DND-41 (cell line): ENCODE measurements at regions not wholly inside any gene's neighbourhood (a gene's known extent, or its start where the extent isn't known, plus 50 kb on each side); places are given as distances from the start of the nearest gene placed in this dataset.

Experiments
- ATAC-seq: fragments of 200-7000 bp; cut with Tn5 transposase; 3 replicates; pipeline ENCODE4 v1.9.1; 2021; ENCODE audit warnings: low read depth; ENCODE audit not compliant: insufficient read depth
- DNase-seq: peaks from one replicate; pipeline ENCODE4 v3.0.0-alpha.2; 2020
- H2AFZ ChIP-seq: 2 replicates; pipeline ENCODE4 v1.6.0; 2012; ENCODE audit warnings: low read depth, low read length
- H3K27ac ChIP-seq: 2 replicates; pipeline ENCODE4 v1.5.1; 2012; ENCODE audit warnings: low read length, inconsistent platforms
- H3K27me3 ChIP-seq: fragments of 200-600 bp; sonication (generic); 2 replicates; pipeline ENCODE4 v1.6.0; 2012; ENCODE audit warnings: low read length, mild to moderate bottlenecking, inconsistent platforms; ENCODE audit not compliant: insufficient read depth, poor library complexity
- H3K36me3 ChIP-seq: 2 replicates; pipeline ENCODE4 v1.5.1; 2012; ENCODE audit warnings: low read length, inconsistent platforms; ENCODE audit not compliant: insufficient read depth
- H3K4me1 ChIP-seq: 2 replicates; pipeline ENCODE4 v1.5.1; 2012; ENCODE audit warnings: mild to moderate bottlenecking, low read length; ENCODE audit not compliant: insufficient read depth
- H3K4me2 ChIP-seq: 2 replicates; pipeline ENCODE4 v1.6.0; 2012; ENCODE audit warnings: mild to moderate bottlenecking, moderate library complexity, low read length, inconsistent platforms; ENCODE audit not compliant: insufficient read depth
- H3K4me3 ChIP-seq, 2 experiments: fragments of 200-600 bp in 1 of 2; shearing (Covaris generic) in 1 of 2; 2 replicates each; pipeline ENCODE4 v1.5.1; 2012 to 2016; ENCODE audit warnings: inconsistent platforms in 2 of 2, low read length in 2 of 2, mild to moderate bottlenecking in 2 of 2, low read depth in 1 of 2, moderate library complexity in 1 of 2
- H3K79me2 ChIP-seq: 2 replicates; pipeline ENCODE4 v1.6.0; 2012; ENCODE audit warnings: low read length, inconsistent platforms; ENCODE audit not compliant: insufficient read depth
- H3K9ac ChIP-seq: 2 replicates; pipeline ENCODE4 v1.6.0; 2012; ENCODE audit warnings: low read depth, mild to moderate bottlenecking, inconsistent platforms, low read length, moderate library complexity
- H3K9me3 ChIP-seq: 2 replicates; pipeline ENCODE4 v1.5.1; 2012; ENCODE audit warnings: low read length, moderate library complexity, mild to moderate bottlenecking, inconsistent platforms; ENCODE audit not compliant: insufficient read depth, severe bottlenecking
- H4K20me1 ChIP-seq: 2 replicates; pipeline ENCODE4 v1.6.0; 2012; ENCODE audit warnings: low read length; ENCODE audit not compliant: insufficient read depth
- EZH2 ChIP-seq: IDR thresholded peaks from 3 replicates; pipeline ENCODE4 v1.6.1; 2012; ENCODE audit warnings: borderline replicate concordance, low read depth, mild to moderate bottlenecking, moderate library complexity, low read length, inconsistent platforms; ENCODE audit not compliant: severe bottlenecking
- TF ChIP-seq, protein P1 (sequence below): IDR thresholded peaks from 2 replicates; pipeline ENCODE4 v1.5.1; 2012; ENCODE audit warnings: borderline replicate concordance, low read length, moderate library complexity, mild to moderate bottlenecking; ENCODE audit not compliant: poor library complexity, severe bottlenecking; ENCODE audit errors: extremely low read depth

DNA sequence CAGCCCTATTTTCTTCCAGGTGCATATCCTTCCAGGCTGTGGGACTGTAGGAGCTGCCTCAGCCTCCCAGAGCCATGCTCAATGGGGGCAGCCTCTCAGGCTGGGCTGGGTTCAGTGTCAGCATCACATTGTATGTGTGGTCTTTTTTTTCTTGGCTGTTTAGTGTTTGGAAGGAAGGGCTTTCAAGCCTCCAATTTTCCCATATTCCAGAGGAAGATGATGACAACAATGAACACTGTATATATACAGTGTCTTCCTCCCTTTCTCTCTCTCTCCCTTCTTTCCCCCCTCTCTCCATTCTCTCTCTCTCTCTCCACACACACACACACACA, 326.4 kb downstream of the DYSF start:
- no peak for DNase-seq
- no peak for ATAC-seq

DNA sequence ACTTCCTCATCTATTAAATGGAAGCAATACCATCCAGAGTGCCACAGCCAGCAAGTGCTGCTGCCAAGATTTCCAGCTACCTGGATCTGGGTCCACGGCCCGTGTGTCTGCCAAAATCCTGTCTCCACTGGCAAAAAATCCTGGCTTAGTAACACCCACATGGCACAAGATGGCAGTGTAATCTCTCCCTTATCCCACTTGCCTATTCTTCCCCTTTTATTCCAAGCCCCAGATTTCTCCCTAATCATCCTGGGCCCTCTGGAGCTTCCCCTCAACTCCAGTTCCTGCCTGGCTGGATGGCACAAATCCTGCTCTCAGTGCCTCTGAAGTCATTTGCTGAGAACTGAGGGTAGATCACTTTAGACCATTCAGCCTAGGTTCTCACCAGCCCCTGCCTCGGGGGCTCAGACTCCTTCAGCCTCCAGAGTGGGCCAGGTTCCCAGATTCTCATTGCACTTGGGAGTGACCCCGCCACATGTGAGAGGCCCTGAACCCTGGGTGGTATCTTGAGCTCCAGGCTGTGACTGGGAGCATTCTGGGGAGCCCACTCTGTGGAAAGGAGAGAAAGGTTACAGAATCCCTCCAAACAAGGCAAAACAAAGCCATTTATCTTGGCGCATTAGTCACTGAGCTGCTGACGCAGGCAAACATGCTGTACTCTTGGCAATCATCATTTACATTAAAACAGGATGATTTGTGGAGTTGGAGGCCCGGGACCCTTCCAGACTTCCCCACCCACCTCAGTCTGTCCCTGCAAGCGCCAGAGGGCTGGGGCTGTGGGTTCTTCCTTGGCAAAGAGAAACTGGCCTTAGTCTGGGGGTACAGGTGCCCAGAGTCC, 325.8 kb downstream of the DYSF start:
- DNase-seq (no peak), ATAC-seq (no peak)
- Histone ChIP-seq H3K4me1 (no peaks in the 10 kb centered on the region), H3K79me2 (no peaks in the 10 kb centered on the region), H3K9me3 (no peaks in the 10 kb centered on the region), H2AFZ (no peak overlapping the region), H3K4me3 (no peak overlapping the region), H3K27me3 (no peaks in the 10 kb centered on the region), H4K20me1 (no peaks in the 10 kb centered on the region), H3K27ac (no peak overlapping the region), H3K9ac (no peak overlapping the region), H3K36me3 (no peaks in the 10 kb centered on the region), H3K4me2 (no peak overlapping the region)
- TF ChIP-seq, protein P1, sequence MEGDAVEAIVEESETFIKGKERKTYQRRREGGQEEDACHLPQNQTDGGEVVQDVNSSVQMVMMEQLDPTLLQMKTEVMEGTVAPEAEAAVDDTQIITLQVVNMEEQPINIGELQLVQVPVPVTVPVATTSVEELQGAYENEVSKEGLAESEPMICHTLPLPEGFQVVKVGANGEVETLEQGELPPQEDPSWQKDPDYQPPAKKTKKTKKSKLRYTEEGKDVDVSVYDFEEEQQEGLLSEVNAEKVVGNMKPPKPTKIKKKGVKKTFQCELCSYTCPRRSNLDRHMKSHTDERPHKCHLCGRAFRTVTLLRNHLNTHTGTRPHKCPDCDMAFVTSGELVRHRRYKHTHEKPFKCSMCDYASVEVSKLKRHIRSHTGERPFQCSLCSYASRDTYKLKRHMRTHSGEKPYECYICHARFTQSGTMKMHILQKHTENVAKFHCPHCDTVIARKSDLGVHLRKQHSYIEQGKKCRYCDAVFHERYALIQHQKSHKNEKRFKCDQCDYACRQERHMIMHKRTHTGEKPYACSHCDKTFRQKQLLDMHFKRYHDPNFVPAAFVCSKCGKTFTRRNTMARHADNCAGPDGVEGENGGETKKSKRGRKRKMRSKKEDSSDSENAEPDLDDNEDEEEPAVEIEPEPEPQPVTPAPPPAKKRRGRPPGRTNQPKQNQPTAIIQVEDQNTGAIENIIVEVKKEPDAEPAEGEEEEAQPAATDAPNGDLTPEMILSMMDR: no peak
- no peak for TF ChIP-seq EZH2

More for the DNA sequence above, 326.4 kb downstream of the DYSF start:
- H3K79me2 ChIP-seq: no peaks in the 10 kb centered on the region
- H3K27me3 ChIP-seq: no peaks in the 10 kb centered on the region
- H2AFZ ChIP-seq: no peak overlapping the region
- H3K36me3 ChIP-seq: no peaks in the 10 kb centered on the region
- H3K4me2 ChIP-seq: no peak overlapping the region
- no peak overlapping the region for H3K9ac ChIP-seq
- no peaks in the 10 kb centered on the region for H3K4me1 ChIP-seq
- no peak overlapping the region for H3K4me3 ChIP-seq
- TF ChIP-seq, protein P1: no peak
- no peak for TF ChIP-seq EZH2
- H4K20me1 ChIP-seq: no peaks in the 10 kb centered on the region
- no peaks in the 10 kb centered on the region for H3K9me3 ChIP-seq
- H3K27ac ChIP-seq: no peak overlapping the region

DNA sequence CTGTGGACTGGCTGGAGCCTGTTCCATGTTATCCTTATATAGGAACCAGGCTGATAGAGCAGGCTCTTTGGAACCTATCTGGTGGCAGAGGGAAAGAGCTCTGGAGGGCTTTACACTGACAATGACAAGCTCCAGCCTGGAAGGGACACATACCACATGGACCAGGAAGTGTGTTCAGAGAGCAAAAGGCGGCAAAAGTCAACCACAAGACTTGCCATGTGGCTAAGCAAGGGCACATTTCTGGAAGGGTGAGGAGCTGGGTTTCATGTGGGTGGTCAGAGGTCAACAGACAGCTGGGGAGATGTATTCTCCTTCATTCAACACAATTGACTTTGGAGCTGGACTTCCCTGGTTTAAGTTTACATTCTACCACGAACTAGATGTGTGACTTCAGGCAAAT, 325.2 kb downstream of the DYSF start:
- Histone ChIP-seq H3K9ac (no peak overlapping the region), H2AFZ (no peak overlapping the region), H3K27me3 (no peaks in the 10 kb centered on the region), H3K9me3 (no peaks in the 10 kb centered on the region), H3K36me3 (no peaks in the 10 kb centered on the region), H3K4me2 (no peak overlapping the region), H3K4me3 (no peak overlapping the region), H3K79me2 (no peaks in the 10 kb centered on the region), H3K27ac (no peak overlapping the region), H4K20me1 (no peaks in the 10 kb centered on the region), H3K4me1 (no peaks in the 10 kb centered on the region)
- no peak for TF ChIP-seq EZH2
- TF ChIP-seq, protein P1: no peak
- ATAC-seq (no peak), DNase-seq (no peak)
